Suprapubic skin (tissue), 4 donors: ENCODE measurements at regions not wholly inside any gene's neighbourhood (a gene's known extent, or its start where the extent isn't known, plus 50 kb on each side); places are given as distances from the start of the nearest gene placed in this dataset.

Source experiments
- CTCF ChIP-seq, 2 donors: fragments of 200-600 bp in 1 of 2; fragments of 450-650 bp in 1 of 2; sonication (generic) in 1 of 2; IDR thresholded peaks; one replicate each; pipeline ENCODE4 v1.5.1; 2016 to 2019; ENCODE audit warnings: antibody characterized with exemption in 2 of 2, mild to moderate bottlenecking in 1 of 2, moderate library complexity in 1 of 2
- EP300 ChIP-seq: sonication (generic); formaldehyde crosslinking; IDR thresholded peaks from one replicate; pipeline ENCODE4 v1.6.1; 2017; ENCODE audit warnings: antibody characterized with exemption
- POLR2A ChIP-seq, 2 donors: fragments of 450-650 bp; IDR thresholded peaks; one replicate each; pipeline ENCODE4 v1.6.1; 2017; ENCODE audit warnings: antibody characterized with exemption in 2 of 2, mild to moderate bottlenecking in 2 of 2, moderate library complexity in 2 of 2
- POLR2AphosphoS5 ChIP-seq, 3 donors: sonication (generic); formaldehyde crosslinking; IDR thresholded peaks; one replicate each; pipeline ENCODE4 v1.6.1; 2017; ENCODE audit warnings: antibody characterized with exemption in 3 of 3

GRCh38 chr20:5680192-5680591, 69.4 kb upstream of the GPCPD1 start:
- no peak for TF ChIP-seq EP300
- TF ChIP-seq CTCF (IDR thresholded peaks at IDR 0.05): no peak
- TF ChIP-seq POLR2A (IDR thresholded peaks at IDR 0.05): no peak
- TF ChIP-seq POLR2AphosphoS5 (IDR thresholded peaks at IDR 0.05): no peak
